K562 (cell line): ENCODE measurements at regions not wholly inside any gene's neighbourhood (a gene's known extent, or its start where the extent isn't known, plus 50 kb on each side); places are given as distances from the start of the nearest gene placed in this dataset.

Source experiments
- ATAC-seq: fragments of 200-7000 bp; cut with Tn5 transposase; 3 replicates; pipeline ENCODE4 v1.9.1; 2020; ENCODE audit warnings: moderate library complexity
- BruUV-seq: library from RNA; stranded (reverse); fragments of 400-500 nt; replicated peaks from 2 replicates; lab custom pipeline; 2021; lab: Mats Ljungman, UMichigan
- CTCF ChIA-PET: fragments of 300-600 bp; formaldehyde crosslinking; extraction: SDS; loops from one replicate; lab custom pipeline; 2021; ENCODE audit warnings: low intra/inter-chr PET ratio; lab: Yijun Ruan, JAX
- POLR2A ChIA-PET: fragments of 300-600, 350-650 bp; sonication (Branson Sonifier 250); formaldehyde crosslinking; extraction: SDS; loops from one replicate; lab custom pipeline; 2021; ENCODE audit warnings: antibody characterized with exemption, inconsistent platforms; lab: Yijun Ruan, JAX
- DNase-seq, 4 experiments: peaks; one replicate each; pipeline versions ENCODE4 v3.0.0 to v3.0.0-alpha.2; 2011 to 2018; ENCODE audit warnings: low spot score in 3 of 4, mixed read lengths in 3 of 4; ENCODE audit errors: extremely low read depth in 1 of 4
- FAIRE-seq: peaks from 2 replicates; lab custom pipeline; 2011; peaks lifted over from hg19 to GRCh38; lab: Jason Lieb, UNC
- H2AFZ ChIP-seq: 2 replicates; pipeline ENCODE4 v1.6.0; 2011; ENCODE audit warnings: low read depth, low read length, control low read depth, inconsistent platforms
- H3K27ac ChIP-seq: fragments of 200-600 bp; 3 replicates; pipeline ENCODE4 v1.8.0; 2011; ENCODE audit warnings: low read depth, mild to moderate bottlenecking, control low read depth, inconsistent platforms, low read length, moderate library complexity, mixed read lengths; ENCODE audit errors: extremely low read depth
- H3K27me3 ChIP-seq, 2 experiments: fragments of 300-600 bp in 1 of 2; 2 replicates in 1 of 2; 3 replicates in 1 of 2; pipeline versions ENCODE4 v1.6.0 to v1.8.0; 2011; ENCODE audit warnings: inconsistent platforms in 2 of 2, low read length in 2 of 2, mild to moderate bottlenecking in 1 of 2, mixed read lengths in 1 of 2, moderate library complexity in 1 of 2; ENCODE audit not compliant: control insufficient read depth in 2 of 2, insufficient read depth in 2 of 2
- H3K36me3 ChIP-seq: fragments of 300-600 bp; 3 replicates; pipeline ENCODE4 v1.8.0; 2011; ENCODE audit warnings: mild to moderate bottlenecking, low read length, inconsistent platforms; ENCODE audit not compliant: control insufficient read depth, insufficient read depth
- H3K4me1 ChIP-seq, 2 experiments: fragments of 200-600 bp in 1 of 2; replicated peaks in 1 of 2; 2 replicates in 1 of 2; 3 replicates in 1 of 2; pipeline versions ENCODE4 v1.5.1 to v1.8.0; 2011; ENCODE audit warnings: inconsistent platforms in 2 of 2, low read length in 2 of 2, mild to moderate bottlenecking in 1 of 2, mixed read lengths in 1 of 2, moderate library complexity in 1 of 2; ENCODE audit not compliant: control insufficient read depth in 2 of 2, insufficient read depth in 2 of 2
- H3K4me2 ChIP-seq: 2 replicates; pipeline ENCODE4 v1.6.1; 2011; ENCODE audit warnings: low read length, control low read depth, inconsistent platforms, mixed read lengths; ENCODE audit not compliant: insufficient read depth
- H3K4me3 ChIP-seq: fragments of 200-600 bp; sonication (generic), shearing (Covaris generic); 2 replicates; pipeline ENCODE4 v1.5.1; 2016; ENCODE audit warnings: control low read depth, inconsistent platforms
- H3K79me2 ChIP-seq: fragments of 200-600 bp; 3 replicates; pipeline ENCODE4 v1.8.0; 2011; ENCODE audit warnings: low read length, inconsistent platforms; ENCODE audit not compliant: control insufficient read depth, insufficient read depth
- H3K9ac ChIP-seq, 2 experiments: 2 replicates each; pipeline versions ENCODE4 v1.6.0 to v1.6.1; 2011; ENCODE audit warnings: low read depth in 2 of 2, low read length in 2 of 2, control low read depth in 1 of 2, inconsistent platforms in 1 of 2, mild to moderate bottlenecking in 1 of 2, mixed read lengths in 1 of 2; ENCODE audit not compliant: insufficient read depth in 1 of 2
- H3K9me1 ChIP-seq: one replicate; pipeline ENCODE4 v1.6.0; 2011; ENCODE audit warnings: inconsistent platforms, mild to moderate bottlenecking, low read length, moderate library complexity; ENCODE audit not compliant: control insufficient read depth, insufficient read depth
- H3K9me3 ChIP-seq: replicated peaks from 2 replicates; pipeline ENCODE4 v1.5.1; 2011; ENCODE audit warnings: low read depth, low read length, inconsistent platforms; ENCODE audit not compliant: control insufficient read depth, insufficient read depth
- H4K20me1 ChIP-seq: replicated peaks from 2 replicates; pipeline ENCODE4 v1.6.1; 2011; ENCODE audit warnings: low read length, inconsistent platforms, mixed read lengths; ENCODE audit not compliant: control insufficient read depth, insufficient read depth
- CTCFL ChIP-seq: IDR thresholded peaks from 2 replicates; pipeline ENCODE4 v1.6.1; 2011; ENCODE audit warnings: borderline replicate concordance, low read depth, mild to moderate bottlenecking, moderate library complexity, low read length; ENCODE audit not compliant: insufficient read depth, poor library complexity, severe bottlenecking
- EP300 ChIP-seq: IDR thresholded peaks from 2 replicates; pipeline ENCODE4 v1.6.1; 2012; ENCODE audit warnings: low read length, improper control_type of control experiment
- GTF2A2 ChIP-seq: IDR thresholded peaks from 2 replicates; pipeline ENCODE4 v1.6.1; 2016; ENCODE audit warnings: mild to moderate bottlenecking, missing genetic modification characterization, missing compliant biosample characterization
- HINFP ChIP-seq: fragments of 450-650 bp; conservative IDR thresholded peaks from 2 replicates; pipeline ENCODE4 v1.6.1; 2016; ENCODE audit warnings: missing genetic modification characterization, low read depth, mild to moderate bottlenecking, control low read depth, missing compliant biosample characterization
- MLLT1 ChIP-seq, 2 experiments: fragments of 450-650 bp; IDR thresholded peaks; 2 replicates each; pipeline ENCODE4 v1.6.1; 2016
- NCOA6 ChIP-seq: fragments of 450-650 bp; IDR thresholded peaks from 2 replicates; pipeline ENCODE4 v1.6.1; 2017; ENCODE audit warnings: mild to moderate bottlenecking
- PBX2 ChIP-seq, 2 experiments: IDR thresholded peaks in 1 of 2; conservative IDR thresholded peaks in 1 of 2; 2 replicates each; pipeline ENCODE4 v1.6.1; 2016; ENCODE audit warnings: low read depth in 2 of 2, mild to moderate bottlenecking in 1 of 2, missing compliant biosample characterization in 1 of 2, missing genetic modification characterization in 1 of 2, moderate library complexity in 1 of 2
- POLR3G ChIP-seq: IDR thresholded peaks from 2 replicates; pipeline ENCODE4 v1.6.1; 2011; ENCODE audit not compliant: insufficient read length, insufficient replicate concordance; ENCODE audit errors: extremely low read depth
- TBP ChIP-seq: optimal IDR thresholded peaks from 2 replicates; pipeline ENCODE3; 2011; ENCODE audit warnings: low read depth, low read length, improper control_type of control experiment
- TRIM28 ChIP-seq: fragments of 450-650 bp; IDR thresholded peaks from 2 replicates; pipeline ENCODE4 v1.6.1; 2017
- ZNF324 ChIP-seq: fragments of 250-450 bp; sonication (Bioruptor Pico); IDR thresholded peaks from 2 replicates; pipeline ENCODE4 v1.4.0; 2020; ENCODE audit warnings: mild to moderate bottlenecking
- WGBS: fragments of 100-300 bp; shearing (Covaris generic); methylation state at CpG from one replicate; pipeline ENCODE4 v1.1.6; 2016; ENCODE audit warnings: low coverage, mixed read lengths; ENCODE audit not compliant: insufficient coverage; ENCODE audit errors: missing lambda C conversion rate; 5-methylcytosine and 5-hydroxymethylcytosine counted together
- in situ Hi-C: fragments of 300-500 bp; cut with MboI; formaldehyde crosslinking; loops from 4 replicates; pipeline ENCODE4 v1.15.0; 2018; ENCODE audit warnings: inconsistent platforms, mixed read lengths
- intact Hi-C: fragments of 100-400 bp; cut with micrococcal nuclease; formaldehyde crosslinking; loops from 2 replicates; pipeline ENCODE4 v1.14.2; 2022
- TF ChIP-seq, protein P1 (sequence below), 2 experiments: fragments of 450-650 bp in 1 of 2; sonication (generic) in 1 of 2; formaldehyde crosslinking in 1 of 2; IDR thresholded peaks in 1 of 2; conservative IDR thresholded peaks in 1 of 2; 2 replicates each; pipeline versions ENCODE4 v1.6.1 to v1.8.1; 2016 to 2023; ENCODE audit warnings: mild to moderate bottlenecking in 2 of 2, moderate library complexity in 2 of 2, inconsistent platforms in 1 of 2, missing genetic modification reagents in 1 of 2

DNA sequence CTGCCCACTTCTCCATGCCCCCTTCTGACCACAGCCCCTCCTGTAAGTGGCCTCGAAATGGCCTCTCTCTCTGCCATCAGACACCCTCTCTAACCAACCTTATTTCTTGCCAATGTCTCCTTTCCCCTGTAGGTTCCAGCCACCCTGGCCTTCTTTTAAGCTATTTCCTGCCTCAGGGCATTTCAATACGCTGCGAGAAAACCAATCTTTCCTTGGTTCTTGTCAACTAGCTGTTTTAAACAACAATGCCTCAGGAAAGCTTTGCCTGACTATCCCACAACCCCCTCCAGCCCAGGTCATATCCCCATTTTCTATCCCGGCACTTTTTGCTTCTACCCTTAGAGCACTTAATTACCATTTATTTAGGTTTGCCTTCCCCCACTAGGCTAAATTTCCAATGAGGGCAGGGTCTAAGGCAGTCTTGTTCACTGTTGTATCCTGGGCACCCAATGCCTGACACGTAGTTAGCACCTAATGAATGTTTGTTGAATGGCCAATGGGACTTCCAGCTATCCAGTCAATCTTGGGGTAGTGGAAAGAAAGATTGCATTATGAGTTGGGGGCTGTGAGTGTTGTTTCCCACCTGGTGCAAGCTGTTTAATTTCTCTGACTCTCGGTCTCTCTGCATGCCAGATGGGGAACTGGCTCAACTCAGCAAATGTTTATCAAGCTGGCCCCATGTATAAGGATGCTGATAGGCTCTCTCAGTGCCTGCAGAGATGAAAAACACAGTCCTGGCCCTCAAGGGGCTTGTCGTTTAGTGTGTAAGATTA, 291.2 kb downstream of the SRBD1 start:
- FAIRE-seq (no peak), ATAC-seq (no peak), DNase-seq (no peak)
- ChIA-PET CTCF (no interaction called here), POLR2A (no interaction called here)
- WGBS = under 1% methylated on average over 7 of the region's 7 CpGs
- Histone ChIP-seq H3K36me3 (no peaks in the 10 kb centered on the region), H3K9me1 (no peaks in the 10 kb centered on the region), H3K27ac (no peak overlapping the region), H3K4me3 (no peak overlapping the region), H3K9me3 (no peaks in the 10 kb centered on the region), H3K4me2 (no peak overlapping the region), H3K4me1 (no peaks in the 10 kb centered on the region), H3K9ac (no peak overlapping the region), H3K79me2 (no peaks in the 10 kb centered on the region), H2AFZ (no peak overlapping the region), H4K20me1 (no peaks in the 10 kb centered on the region), H3K27me3 (peaks cover 16 to 51% of the 10 kb centered on the region in 2 experiments)
- no TSS peak for BruUV-seq
- intact Hi-C loops (no loop called here), in situ Hi-C loops (no loop called here)
- TF ChIP-seq TRIM28 (no peak), ZNF324 (CRISPR knock-in tag) (no peak), TBP (no peak), POLR3G (no peak), NCOA6 (no peak), EP300 (no peak), CTCFL (no peak), HINFP (tag) (no peak), PBX2 (CRISPR knock-in tag; IDR thresholded peaks at IDR 0.05; ENCODE audit: low read depth) (no peak), PBX2 (tag; conservative IDR thresholded peaks at IDR 0.05; ENCODE audit: low read depth) (no peak), MLLT1 (IDR thresholded peaks at IDR 0.05) (no peak), GTF2A2 (tag) (no peak)
- TF ChIP-seq, protein P1, sequence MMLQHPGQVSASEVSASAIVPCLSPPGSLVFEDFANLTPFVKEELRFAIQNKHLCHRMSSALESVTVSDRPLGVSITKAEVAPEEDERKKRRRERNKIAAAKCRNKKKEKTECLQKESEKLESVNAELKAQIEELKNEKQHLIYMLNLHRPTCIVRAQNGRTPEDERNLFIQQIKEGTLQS (IDR thresholded peaks at IDR 0.05) = no peak
- TF ChIP-seq, protein P1 (CRISPR knock-in tag; conservative IDR thresholded peaks at IDR 0.05) = no peak
